K562 (cell line): ENCODE measurements at regions not wholly inside any gene's neighbourhood (a gene's known extent, or its start where the extent isn't known, plus 50 kb on each side); places are given as distances from the start of the nearest gene placed in this dataset.

ENCODE experiments used
- ATAC-seq: fragments of 200-7000 bp; cut with Tn5 transposase; 3 replicates; pipeline ENCODE4 v1.9.1; 2020; ENCODE audit warnings: moderate library complexity
- BruUV-seq: library from RNA; stranded (reverse); fragments of 400-500 nt; replicated peaks from 2 replicates; lab custom pipeline; 2021; lab: Mats Ljungman, UMichigan
- CTCF ChIA-PET: fragments of 300-600 bp; formaldehyde crosslinking; extraction: SDS; loops from one replicate; lab custom pipeline; 2021; ENCODE audit warnings: low intra/inter-chr PET ratio; lab: Yijun Ruan, JAX
- POLR2A ChIA-PET: fragments of 300-600, 350-650 bp; sonication (Branson Sonifier 250); formaldehyde crosslinking; extraction: SDS; loops from one replicate; lab custom pipeline; 2021; ENCODE audit warnings: antibody characterized with exemption, inconsistent platforms; lab: Yijun Ruan, JAX
- DNase-seq, 4 experiments: peaks; one replicate each; pipeline versions ENCODE4 v3.0.0 to v3.0.0-alpha.2; 2011 to 2018; ENCODE audit warnings: low spot score in 3 of 4, mixed read lengths in 3 of 4; ENCODE audit errors: extremely low read depth in 1 of 4
- FAIRE-seq: peaks from 2 replicates; lab custom pipeline; 2011; peaks lifted over from hg19 to GRCh38; lab: Jason Lieb, UNC
- H2AFZ ChIP-seq: 2 replicates; pipeline ENCODE4 v1.6.0; 2011; ENCODE audit warnings: low read depth, low read length, control low read depth, inconsistent platforms
- H3K27ac ChIP-seq: fragments of 200-600 bp; 3 replicates; pipeline ENCODE4 v1.8.0; 2011; ENCODE audit warnings: low read depth, mild to moderate bottlenecking, control low read depth, inconsistent platforms, low read length, moderate library complexity, mixed read lengths; ENCODE audit errors: extremely low read depth
- H3K27me3 ChIP-seq, 2 experiments: fragments of 300-600 bp in 1 of 2; 2 replicates in 1 of 2; 3 replicates in 1 of 2; pipeline versions ENCODE4 v1.6.0 to v1.8.0; 2011; ENCODE audit warnings: inconsistent platforms in 2 of 2, low read length in 2 of 2, mild to moderate bottlenecking in 1 of 2, mixed read lengths in 1 of 2, moderate library complexity in 1 of 2; ENCODE audit not compliant: control insufficient read depth in 2 of 2, insufficient read depth in 2 of 2
- H3K36me3 ChIP-seq: fragments of 300-600 bp; 3 replicates; pipeline ENCODE4 v1.8.0; 2011; ENCODE audit warnings: mild to moderate bottlenecking, low read length, inconsistent platforms; ENCODE audit not compliant: control insufficient read depth, insufficient read depth
- H3K4me1 ChIP-seq, 2 experiments: fragments of 200-600 bp in 1 of 2; replicated peaks in 1 of 2; 2 replicates in 1 of 2; 3 replicates in 1 of 2; pipeline versions ENCODE4 v1.5.1 to v1.8.0; 2011; ENCODE audit warnings: inconsistent platforms in 2 of 2, low read length in 2 of 2, mild to moderate bottlenecking in 1 of 2, mixed read lengths in 1 of 2, moderate library complexity in 1 of 2; ENCODE audit not compliant: control insufficient read depth in 2 of 2, insufficient read depth in 2 of 2
- H3K4me2 ChIP-seq: 2 replicates; pipeline ENCODE4 v1.6.1; 2011; ENCODE audit warnings: low read length, control low read depth, inconsistent platforms, mixed read lengths; ENCODE audit not compliant: insufficient read depth
- H3K4me3 ChIP-seq: fragments of 200-600 bp; sonication (generic), shearing (Covaris generic); 2 replicates; pipeline ENCODE4 v1.5.1; 2016; ENCODE audit warnings: control low read depth, inconsistent platforms
- H3K79me2 ChIP-seq: fragments of 200-600 bp; 3 replicates; pipeline ENCODE4 v1.8.0; 2011; ENCODE audit warnings: low read length, inconsistent platforms; ENCODE audit not compliant: control insufficient read depth, insufficient read depth
- H3K9ac ChIP-seq, 2 experiments: 2 replicates each; pipeline versions ENCODE4 v1.6.0 to v1.6.1; 2011; ENCODE audit warnings: low read depth in 2 of 2, low read length in 2 of 2, control low read depth in 1 of 2, inconsistent platforms in 1 of 2, mild to moderate bottlenecking in 1 of 2, mixed read lengths in 1 of 2; ENCODE audit not compliant: insufficient read depth in 1 of 2
- H3K9me1 ChIP-seq: one replicate; pipeline ENCODE4 v1.6.0; 2011; ENCODE audit warnings: inconsistent platforms, mild to moderate bottlenecking, low read length, moderate library complexity; ENCODE audit not compliant: control insufficient read depth, insufficient read depth
- H3K9me3 ChIP-seq: replicated peaks from 2 replicates; pipeline ENCODE4 v1.5.1; 2011; ENCODE audit warnings: low read depth, low read length, inconsistent platforms; ENCODE audit not compliant: control insufficient read depth, insufficient read depth
- H4K20me1 ChIP-seq: replicated peaks from 2 replicates; pipeline ENCODE4 v1.6.1; 2011; ENCODE audit warnings: low read length, inconsistent platforms, mixed read lengths; ENCODE audit not compliant: control insufficient read depth, insufficient read depth
- GTF2F1 ChIP-seq: IDR thresholded peaks from 2 replicates; pipeline ENCODE4 v1.6.1; 2011; ENCODE audit warnings: low read depth, low read length, improper control_type of control experiment
- HNRNPUL1 ChIP-seq: fragments of 200-400 bp; formaldehyde crosslinking; IDR thresholded peaks from 2 replicates; pipeline ENCODE4 v1.6.1; 2017; ENCODE audit warnings: low read length
- MBD2 ChIP-seq: sonication (generic); IDR thresholded peaks from 2 replicates; pipeline ENCODE4 v1.6.1; 2016; ENCODE audit warnings: low read depth, borderline replicate concordance
- MCM7 ChIP-seq, 2 experiments: fragments of 450-650 bp; IDR thresholded peaks; 2 replicates each; pipeline ENCODE4 v1.6.1; 2016 to 2018
- NEUROD1 ChIP-seq: fragments of 150-350 bp; IDR thresholded peaks from 2 replicates; pipeline ENCODE4 v1.6.1; 2014; ENCODE audit warnings: borderline replicate concordance, low read length, low read depth; ENCODE audit not compliant: partially characterized antibody
- NR2F6 ChIP-seq: fragments of 450-650 bp; formaldehyde crosslinking; IDR thresholded peaks from 2 replicates; pipeline ENCODE4 v1.4.0; 2020; ENCODE audit warnings: mild to moderate bottlenecking
- PATZ1 ChIP-seq: fragments of 250-450 bp; sonication (Bioruptor Pico); IDR thresholded peaks from 2 replicates; pipeline ENCODE4 v1.5.0; 2020; ENCODE audit warnings: mild to moderate bottlenecking, borderline replicate concordance
- PYGO2 ChIP-seq: fragments of 450-650 bp; IDR thresholded peaks from 2 replicates; pipeline ENCODE4 v1.6.1; 2016; ENCODE audit warnings: mild to moderate bottlenecking, missing genetic modification characterization, moderate library complexity, missing compliant biosample characterization
- RNF219 ChIP-seq: fragments of 250-450 bp; sonication (Bioruptor Pico); IDR thresholded peaks from 2 replicates; pipeline ENCODE4 v1.5.0; 2022; ENCODE audit warnings: mild to moderate bottlenecking
- TCF3 ChIP-seq: sonication (generic); formaldehyde crosslinking; IDR thresholded peaks from 2 replicates; pipeline ENCODE4 v1.4.0; 2020; ENCODE audit warnings: mild to moderate bottlenecking, missing genetic modification reagents
- ZFPM2 ChIP-seq: fragments of 250-450 bp; sonication (Bioruptor Pico); IDR thresholded peaks from 2 replicates; pipeline ENCODE4 v1.5.1; 2022; ENCODE audit warnings: mild to moderate bottlenecking
- ZNF232 ChIP-seq: sonication (generic); formaldehyde crosslinking; IDR thresholded peaks from 2 replicates; pipeline ENCODE4 v1.8.0; 2022; ENCODE audit warnings: mild to moderate bottlenecking, missing genetic modification reagents
- ZNF347 ChIP-seq: fragments of 450-650 bp; formaldehyde crosslinking; IDR thresholded peaks from 2 replicates; pipeline ENCODE4 v1.4.0; 2020; ENCODE audit warnings: low read depth, mild to moderate bottlenecking, moderate library complexity
- WGBS: fragments of 100-300 bp; shearing (Covaris generic); methylation state at CpG from one replicate; pipeline ENCODE4 v1.1.6; 2016; ENCODE audit warnings: low coverage, mixed read lengths; ENCODE audit not compliant: insufficient coverage; ENCODE audit errors: missing lambda C conversion rate; 5-methylcytosine and 5-hydroxymethylcytosine counted together
- in situ Hi-C: fragments of 300-500 bp; cut with MboI; formaldehyde crosslinking; loops from 4 replicates; pipeline ENCODE4 v1.15.0; 2018; ENCODE audit warnings: inconsistent platforms, mixed read lengths
- intact Hi-C: fragments of 100-400 bp; cut with micrococcal nuclease; formaldehyde crosslinking; loops from 2 replicates; pipeline ENCODE4 v1.14.2; 2022
- TF ChIP-seq, protein P1 (sequence below): sonication (generic); formaldehyde crosslinking; IDR thresholded peaks from 2 replicates; pipeline ENCODE4 v1.8.0; 2022; ENCODE audit warnings: mild to moderate bottlenecking, missing genetic modification reagents
- TF ChIP-seq, protein P2 (sequence below): fragments of 450-650 bp; formaldehyde crosslinking; IDR thresholded peaks from 2 replicates; pipeline ENCODE4 v1.4.0; 2020; ENCODE audit warnings: mild to moderate bottlenecking, moderate library complexity
- TF ChIP-seq, protein P3 (sequence below): IDR thresholded peaks from 2 replicates; pipeline ENCODE4 v1.6.1; 2014; ENCODE audit warnings: antibody characterized with exemption

DNA sequence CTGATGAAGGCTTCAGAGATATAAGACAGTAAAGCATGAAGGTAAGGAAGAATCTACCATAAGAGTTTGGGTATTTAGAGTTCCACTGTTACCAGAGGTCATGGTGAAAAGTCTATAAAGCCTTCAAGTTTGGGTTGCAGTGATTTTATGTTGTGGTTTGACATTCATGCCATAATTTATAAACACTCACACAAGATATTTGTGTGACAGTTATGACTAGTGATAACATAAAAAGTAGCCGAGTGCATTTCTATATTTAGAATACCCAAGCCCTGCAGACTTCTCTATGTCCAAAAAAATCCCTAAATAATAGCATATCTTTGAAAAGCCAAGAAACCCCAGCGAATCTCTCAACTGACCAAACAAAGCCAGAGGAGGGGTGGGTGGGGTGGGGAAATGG, 229.9 kb downstream of the CXCL12 start:
- Histone ChIP-seq H3K9me1 (no peaks in the 10 kb centered on the region), H3K27ac (no peak overlapping the region), H3K27me3 (no peaks in the 10 kb centered on the region), H3K4me3 (no peak overlapping the region), H3K9me3 (no peaks in the 10 kb centered on the region), H3K79me2 (no peaks in the 10 kb centered on the region), H4K20me1 (no peaks in the 10 kb centered on the region), H3K4me1 (no peaks in the 10 kb centered on the region), H3K36me3 (no peaks in the 10 kb centered on the region), H3K9ac (no peak overlapping the region), H3K4me2 (no peak overlapping the region), H2AFZ (no peak overlapping the region)
- FAIRE-seq (no peak), ATAC-seq (no peak), DNase-seq (no peak)
- in situ Hi-C loops (no loop called here), intact Hi-C loops (no loop called here)
- no TSS peak for BruUV-seq
- WGBS = 0% methylated on average over 2 of the region's 2 CpGs
- ChIA-PET CTCF (no interaction called here), POLR2A (no interaction called here)
- TF ChIP-seq ZFPM2 (CRISPR knock-in tag) = no peak
- TF ChIP-seq MBD2 = no peak
- TF ChIP-seq PYGO2 = no peak
- TF ChIP-seq HNRNPUL1 = no peak
- TF ChIP-seq, protein P1, sequence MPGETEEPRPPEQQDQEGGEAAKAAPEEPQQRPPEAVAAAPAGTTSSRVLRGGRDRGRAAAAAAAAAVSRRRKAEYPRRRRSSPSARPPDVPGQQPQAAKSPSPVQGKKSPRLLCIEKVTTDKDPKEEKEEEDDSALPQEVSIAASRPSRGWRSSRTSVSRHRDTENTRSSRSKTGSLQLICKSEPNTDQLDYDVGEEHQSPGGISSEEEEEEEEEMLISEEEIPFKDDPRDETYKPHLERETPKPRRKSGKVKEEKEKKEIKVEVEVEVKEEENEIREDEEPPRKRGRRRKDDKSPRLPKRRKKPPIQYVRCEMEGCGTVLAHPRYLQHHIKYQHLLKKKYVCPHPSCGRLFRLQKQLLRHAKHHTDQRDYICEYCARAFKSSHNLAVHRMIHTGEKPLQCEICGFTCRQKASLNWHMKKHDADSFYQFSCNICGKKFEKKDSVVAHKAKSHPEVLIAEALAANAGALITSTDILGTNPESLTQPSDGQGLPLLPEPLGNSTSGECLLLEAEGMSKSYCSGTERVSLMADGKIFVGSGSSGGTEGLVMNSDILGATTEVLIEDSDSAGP (CRISPR knock-in tag) = no peak
- TF ChIP-seq, protein P2, sequence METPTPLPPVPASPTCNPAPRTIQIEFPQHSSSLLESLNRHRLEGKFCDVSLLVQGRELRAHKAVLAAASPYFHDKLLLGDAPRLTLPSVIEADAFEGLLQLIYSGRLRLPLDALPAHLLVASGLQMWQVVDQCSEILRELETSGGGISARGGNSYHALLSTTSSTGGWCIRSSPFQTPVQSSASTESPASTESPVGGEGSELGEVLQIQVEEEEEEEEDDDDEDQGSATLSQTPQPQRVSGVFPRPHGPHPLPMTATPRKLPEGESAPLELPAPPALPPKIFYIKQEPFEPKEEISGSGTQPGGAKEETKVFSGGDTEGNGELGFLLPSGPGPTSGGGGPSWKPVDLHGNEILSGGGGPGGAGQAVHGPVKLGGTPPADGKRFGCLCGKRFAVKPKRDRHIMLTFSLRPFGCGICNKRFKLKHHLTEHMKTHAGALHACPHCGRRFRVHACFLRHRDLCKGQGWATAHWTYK = no peak
- no peak for TF ChIP-seq MCM7 (IDR thresholded peaks at IDR 0.05)
- TF ChIP-seq RNF219 (CRISPR knock-in tag) = no peak
- no peak for TF ChIP-seq PATZ1 (CRISPR knock-in tag)
- no peak for TF ChIP-seq GTF2F1
- TF ChIP-seq, protein P3, sequence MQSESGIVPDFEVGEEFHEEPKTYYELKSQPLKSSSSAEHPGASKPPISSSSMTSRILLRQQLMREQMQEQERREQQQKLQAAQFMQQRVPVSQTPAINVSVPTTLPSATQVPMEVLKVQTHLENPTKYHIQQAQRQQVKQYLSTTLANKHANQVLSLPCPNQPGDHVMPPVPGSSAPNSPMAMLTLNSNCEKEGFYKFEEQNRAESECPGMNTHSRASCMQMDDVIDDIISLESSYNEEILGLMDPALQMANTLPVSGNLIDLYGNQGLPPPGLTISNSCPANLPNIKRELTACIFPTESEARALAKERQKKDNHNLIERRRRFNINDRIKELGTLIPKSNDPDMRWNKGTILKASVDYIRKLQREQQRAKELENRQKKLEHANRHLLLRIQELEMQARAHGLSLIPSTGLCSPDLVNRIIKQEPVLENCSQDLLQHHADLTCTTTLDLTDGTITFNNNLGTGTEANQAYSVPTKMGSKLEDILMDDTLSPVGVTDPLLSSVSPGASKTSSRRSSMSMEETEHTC = no peak
- no peak for TF ChIP-seq ZNF232 (CRISPR knock-in tag)
- TF ChIP-seq NEUROD1 = no peak
- TF ChIP-seq ZNF347 (CRISPR knock-in tag) = no peak
- TF ChIP-seq TCF3 (CRISPR knock-in tag) = no peak
- no peak for TF ChIP-seq NR2F6
